Keratinocyte (primary cell): ENCODE measurements at regions not wholly inside any gene's neighbourhood (a gene's known extent, or its start where the extent isn't known, plus 50 kb on each side); places are given as distances from the start of the nearest gene placed in this dataset.

Experiments used
- DNase-seq: peaks from one replicate; pipeline ENCODE4 v3.0.0-alpha.2; 2011; ENCODE audit warnings: low read depth, missing footprints, low spot score
- FAIRE-seq: peaks from 2 replicates; lab custom pipeline; 2011; peaks lifted over from hg19 to GRCh38; lab: Jason Lieb, UNC
- H2AFZ ChIP-seq: 2 replicates; pipeline ENCODE4 v1.6.0; 2012; ENCODE audit warnings: low read length, control low read depth, inconsistent platforms; ENCODE audit not compliant: control insufficient read depth
- H3K27ac ChIP-seq: 2 replicates; pipeline ENCODE4 v1.5.1; 2011; ENCODE audit warnings: low read length; ENCODE audit not compliant: control insufficient read depth, insufficient read depth
- H3K27me3 ChIP-seq: 3 replicates; pipeline ENCODE4 v1.6.0; 2011; ENCODE audit warnings: low read length; ENCODE audit not compliant: control insufficient read depth, insufficient read depth; ENCODE audit errors: extremely low read depth
- H3K36me3 ChIP-seq, 2 experiments: 2 replicates in 1 of 2; 3 replicates in 1 of 2; pipeline ENCODE4 v1.5.1; 2011; ENCODE audit warnings: low read length in 2 of 2, mild to moderate bottlenecking in 1 of 2; ENCODE audit not compliant: control insufficient read depth in 2 of 2, insufficient read depth in 2 of 2; ENCODE audit errors: extremely low read depth in 1 of 2
- H3K4me1 ChIP-seq: 3 replicates; pipeline ENCODE4 v1.5.1; 2011; ENCODE audit warnings: low read length; ENCODE audit not compliant: control insufficient read depth, insufficient read depth; ENCODE audit errors: extremely low read depth
- H3K4me2 ChIP-seq: 3 replicates; pipeline ENCODE4 v1.6.0; 2011; ENCODE audit warnings: low read depth, low read length; ENCODE audit not compliant: control insufficient read depth, insufficient read depth; ENCODE audit errors: extremely low read depth
- H3K4me3 ChIP-seq, 3 experiments: fragments of 200-600 bp in 1 of 3; sonication (generic) in 1 of 3; 2 replicates in 2 of 3; 3 replicates in 1 of 3; pipeline ENCODE4 v1.5.1; 2011 to 2016; ENCODE audit warnings: low read length in 3 of 3, mild to moderate bottlenecking in 3 of 3, control low read depth in 2 of 3, inconsistent platforms in 1 of 3, low read depth in 1 of 3, mixed read lengths in 1 of 3, mixed run types in 1 of 3, moderate library complexity in 1 of 3; ENCODE audit not compliant: control insufficient read depth in 2 of 3, insufficient read depth in 2 of 3; ENCODE audit errors: extremely low read depth in 1 of 3
- H3K79me2 ChIP-seq: 2 replicates; pipeline ENCODE4 v1.6.0; 2012; ENCODE audit warnings: low read length; ENCODE audit not compliant: control insufficient read depth, insufficient read depth
- H3K9ac ChIP-seq: 3 replicates; pipeline ENCODE4 v1.6.0; 2011; ENCODE audit warnings: low read length; ENCODE audit not compliant: control insufficient read depth, insufficient read depth; ENCODE audit errors: extremely low read depth
- H3K9me1 ChIP-seq: 3 replicates; pipeline ENCODE4 v1.6.0; 2011; ENCODE audit warnings: low read length; ENCODE audit not compliant: control insufficient read depth, insufficient read depth; ENCODE audit errors: extremely low read depth
- H3K9me3 ChIP-seq: 2 replicates; pipeline ENCODE4 v1.5.1; 2012; ENCODE audit warnings: low read depth, low read length; ENCODE audit not compliant: control insufficient read depth
- H4K20me1 ChIP-seq: 3 replicates; pipeline ENCODE4 v1.6.0; 2011; ENCODE audit warnings: low read length; ENCODE audit not compliant: control insufficient read depth, insufficient read depth; ENCODE audit errors: extremely low read depth
- EZH2 ChIP-seq: IDR thresholded peaks from one replicate; pipeline ENCODE4 v1.6.1; 2012; ENCODE audit warnings: inconsistent platforms, mild to moderate bottlenecking, low read length, moderate library complexity
- dilution Hi-C: fragments of 300-500 bp; cut with MboI; formaldehyde crosslinking; loops from one replicate; pipeline ENCODE4 v1.7.0; 2020; ENCODE audit warnings: low sequenced_read_pairs; ENCODE audit not compliant: extremely low pct_ligation_motif_present
- TF ChIP-seq, protein P1 (sequence below), 3 experiments: IDR thresholded peaks in 1 of 3; conservative IDR thresholded peaks in 1 of 3; optimal IDR thresholded peaks in 1 of 3; 2 replicates in 2 of 3; 3 replicates in 1 of 3; pipeline versions ENCODE3 to v1.5.1; 2011; ENCODE audit warnings: low read length in 3 of 3, mild to moderate bottlenecking in 3 of 3, moderate library complexity in 2 of 3, control low read depth in 1 of 3, inconsistent platforms in 1 of 3; ENCODE audit not compliant: insufficient read depth in 2 of 3; ENCODE audit errors: extremely low read depth in 1 of 3

DNA sequence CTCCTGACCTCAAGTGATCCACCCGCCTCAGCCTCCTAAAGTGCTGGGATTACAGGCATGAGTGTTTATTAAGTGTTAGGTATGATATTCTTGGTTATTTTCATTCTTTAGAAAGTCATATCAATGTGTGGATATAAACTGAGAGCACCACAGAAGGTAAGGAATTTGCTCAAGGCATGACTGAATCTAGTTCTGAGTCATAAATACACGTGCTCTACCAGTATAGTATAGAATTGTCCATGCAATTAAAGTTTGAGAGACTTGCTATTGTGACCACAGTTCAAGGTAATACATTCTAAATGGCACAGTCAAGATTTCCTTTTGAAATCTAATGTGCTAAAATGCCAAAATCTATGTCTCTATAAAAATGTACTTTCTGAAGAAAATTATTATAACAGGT lies 401.1 kb upstream of the CHRM3 start:
- TF ChIP-seq, protein P1, sequence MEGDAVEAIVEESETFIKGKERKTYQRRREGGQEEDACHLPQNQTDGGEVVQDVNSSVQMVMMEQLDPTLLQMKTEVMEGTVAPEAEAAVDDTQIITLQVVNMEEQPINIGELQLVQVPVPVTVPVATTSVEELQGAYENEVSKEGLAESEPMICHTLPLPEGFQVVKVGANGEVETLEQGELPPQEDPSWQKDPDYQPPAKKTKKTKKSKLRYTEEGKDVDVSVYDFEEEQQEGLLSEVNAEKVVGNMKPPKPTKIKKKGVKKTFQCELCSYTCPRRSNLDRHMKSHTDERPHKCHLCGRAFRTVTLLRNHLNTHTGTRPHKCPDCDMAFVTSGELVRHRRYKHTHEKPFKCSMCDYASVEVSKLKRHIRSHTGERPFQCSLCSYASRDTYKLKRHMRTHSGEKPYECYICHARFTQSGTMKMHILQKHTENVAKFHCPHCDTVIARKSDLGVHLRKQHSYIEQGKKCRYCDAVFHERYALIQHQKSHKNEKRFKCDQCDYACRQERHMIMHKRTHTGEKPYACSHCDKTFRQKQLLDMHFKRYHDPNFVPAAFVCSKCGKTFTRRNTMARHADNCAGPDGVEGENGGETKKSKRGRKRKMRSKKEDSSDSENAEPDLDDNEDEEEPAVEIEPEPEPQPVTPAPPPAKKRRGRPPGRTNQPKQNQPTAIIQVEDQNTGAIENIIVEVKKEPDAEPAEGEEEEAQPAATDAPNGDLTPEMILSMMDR (optimal IDR thresholded peaks at IDR 0.05 in 1 of 3, IDR thresholded peaks at IDR 0.05 in 1 of 3, conservative IDR thresholded peaks at IDR 0.05 in 1 of 3; ENCODE audit: extremely low read depth in 1 of 3, insufficient read depth in 2 of 3, low read length in 3 of 3) = no peak
- no peak for TF ChIP-seq EZH2
- dilution Hi-C loops = no loop called here
- DNase-seq = no peak

DNA sequence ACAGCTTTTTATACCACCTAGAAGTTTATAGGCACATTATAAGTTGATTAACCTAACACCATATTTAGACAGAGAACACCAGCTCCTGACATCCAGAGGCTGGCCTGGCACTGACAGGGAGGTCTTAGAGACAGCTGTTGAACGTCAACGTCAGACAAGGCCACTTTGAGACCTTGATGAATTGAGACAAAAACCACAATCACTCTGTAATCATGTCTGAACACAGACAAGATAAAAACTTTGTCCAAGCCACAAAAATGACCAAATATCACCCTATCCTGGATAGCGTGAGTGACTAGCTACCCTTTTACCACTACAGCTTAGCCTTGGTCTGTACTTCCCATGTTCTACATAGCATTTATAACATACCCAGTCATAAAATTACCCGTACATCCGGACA lies 403.6 kb upstream of the CHRM3 start:
- Histone ChIP-seq H4K20me1 (no peaks in the 10 kb centered on the region), H3K9ac (no peak overlapping the region), H3K27me3 (no peaks in the 10 kb centered on the region), H3K9me1 (no peaks in the 10 kb centered on the region), H3K4me2 (no peak overlapping the region), H3K79me2 (no peaks in the 10 kb centered on the region), H3K9me3 (no peaks in the 10 kb centered on the region), H2AFZ (no peak overlapping the region), H3K4me3 (no peak overlapping the region), H3K36me3 (no peaks in the 10 kb centered on the region), H3K27ac (no peak overlapping the region), H3K4me1 (no peaks in the 10 kb centered on the region)
- FAIRE-seq (no peak), DNase-seq (no peak)
- dilution Hi-C loops = no loop called here
- TF ChIP-seq, protein P1 (optimal IDR thresholded peaks at IDR 0.05 in 1 of 3, IDR thresholded peaks at IDR 0.05 in 1 of 3, conservative IDR thresholded peaks at IDR 0.05 in 1 of 3; ENCODE audit: extremely low read depth in 1 of 3, insufficient read depth in 2 of 3, low read length in 3 of 3) = no peak
- no peak for TF ChIP-seq EZH2

More for the DNA sequence above, 401.1 kb upstream of the CHRM3 start:
- no peak overlapping the region for H3K4me3 ChIP-seq
- no peaks in the 10 kb centered on the region for H3K9me3 ChIP-seq
- no peaks in the 10 kb centered on the region for H3K36me3 ChIP-seq
- no peaks in the 10 kb centered on the region for H3K4me1 ChIP-seq
- H3K9me1 ChIP-seq = no peaks in the 10 kb centered on the region
- FAIRE-seq = no peak
- no peaks in the 10 kb centered on the region for H3K79me2 ChIP-seq
- no peaks in the 10 kb centered on the region for H3K27me3 ChIP-seq
- no peak overlapping the region for H3K27ac ChIP-seq
- no peak overlapping the region for H2AFZ ChIP-seq
- H3K4me2 ChIP-seq = no peak overlapping the region
- H3K9ac ChIP-seq = no peak overlapping the region
- H4K20me1 ChIP-seq = no peaks in the 10 kb centered on the region
